HG03135 (cell line): ENCODE measurements at regions not wholly inside any gene's neighbourhood (a gene's known extent, or its start where the extent isn't known, plus 50 kb on each side); places are given as distances from the start of the nearest gene placed in this dataset.

Experiments used
- ATAC-seq: cut with Tn5 transposase; IDR thresholded peaks from one replicate; pipeline ENCODE4 v1.9.1; 2021; ENCODE audit warnings: mild to moderate bottlenecking, moderate library complexity; ENCODE audit not compliant: unreplicated experiment

GRCh38 chr16:55954906-55955305, 79.7 kb upstream of the CES5A start:
- ATAC-seq: no peak

GRCh38 chr16:55949518-55949917, 74.3 kb upstream of the CES5A start:
- no peak for ATAC-seq

GRCh38 chr16:55948230-55948629, 73.1 kb upstream of the CES5A start:
- ATAC-seq: no peak

DNA sequence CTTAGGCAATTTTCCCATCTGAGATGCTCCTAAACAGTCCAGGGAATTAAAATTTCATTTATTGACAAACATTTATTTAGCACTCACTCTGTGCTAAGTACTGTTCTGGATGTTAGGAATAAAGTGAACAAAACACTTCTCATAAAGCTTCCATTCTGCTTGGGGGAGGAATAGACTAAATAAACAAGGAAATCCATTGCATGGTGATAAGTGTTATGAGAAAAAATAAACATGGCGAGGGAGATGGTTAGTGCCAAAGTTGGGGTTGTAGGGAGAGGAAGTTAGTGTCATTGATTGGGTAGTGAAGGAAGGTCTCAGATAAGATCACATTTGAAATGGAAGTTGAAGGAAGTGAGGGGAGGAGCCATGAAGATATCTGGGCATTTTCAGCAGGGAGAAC, 72.2 kb upstream of the CES5A start:
- no peak for ATAC-seq

GRCh38 chr16:55944377-55944802, 69.2 kb upstream of the CES5A start:
- no peak for ATAC-seq

- no peak for ATAC-seq
Measured at GRCh38 chr16:55943267-55943666, 68.1 kb upstream of the CES5A start.

DNA sequence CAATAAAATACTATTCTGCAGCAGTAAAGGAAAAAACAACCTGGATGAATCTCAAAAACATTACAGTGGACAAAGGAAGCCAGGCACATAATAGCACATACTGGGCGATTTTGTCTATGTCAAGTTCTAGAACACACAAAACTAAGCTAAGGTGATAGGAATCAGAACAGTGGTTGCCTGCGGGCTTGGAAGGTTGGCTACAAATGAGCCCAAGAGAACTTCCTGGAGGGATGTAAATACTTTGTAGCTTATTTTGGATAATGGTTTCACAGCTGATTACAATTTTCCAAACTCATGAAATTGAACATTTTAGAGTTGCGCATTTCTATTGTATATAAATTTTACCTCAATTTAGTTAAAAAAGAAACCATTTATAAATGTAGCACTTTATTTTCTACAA, 67.6 kb upstream of the CES5A start:
- no peak for ATAC-seq

DNA sequence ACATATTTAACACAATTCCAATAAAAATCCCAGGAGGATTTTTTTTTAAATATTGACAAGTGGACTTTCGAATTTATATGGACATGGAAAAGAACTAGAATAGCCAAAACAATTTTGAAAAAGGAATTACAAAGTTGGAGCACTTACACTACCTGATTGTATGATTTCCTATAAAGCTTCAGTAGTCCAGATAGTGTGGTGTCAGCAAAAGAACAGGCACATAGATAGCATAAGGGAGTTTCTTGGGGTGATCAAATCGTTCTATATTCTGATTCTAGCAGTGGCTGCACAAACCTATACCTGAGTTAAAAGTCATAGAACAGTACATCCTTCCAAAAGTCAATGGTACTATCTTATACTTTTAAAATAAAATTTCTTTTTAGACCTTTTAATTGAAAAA, 66.4 kb upstream of the CES5A start:
- no peak for ATAC-seq

DNA sequence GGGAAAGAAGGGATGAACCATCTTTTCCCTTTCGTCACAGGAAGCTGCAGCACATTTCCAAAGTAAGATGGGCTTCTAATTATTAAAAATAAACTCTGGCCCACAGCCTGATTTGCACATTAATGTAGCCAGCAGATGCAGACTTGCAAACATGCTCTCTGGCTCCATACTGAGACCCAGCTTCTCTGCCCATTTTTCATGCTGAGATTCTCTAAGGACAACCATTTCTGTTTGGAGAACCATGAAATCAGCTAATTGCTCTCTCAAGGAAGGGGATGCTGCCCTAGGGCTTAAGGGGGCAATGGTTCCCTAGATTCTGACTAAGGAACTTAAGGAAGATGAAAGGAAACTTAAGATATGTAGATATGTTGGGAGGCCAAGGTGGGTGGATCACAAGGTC, 63.0 kb upstream of the CES5A start:
- ATAC-seq: no peak

DNA sequence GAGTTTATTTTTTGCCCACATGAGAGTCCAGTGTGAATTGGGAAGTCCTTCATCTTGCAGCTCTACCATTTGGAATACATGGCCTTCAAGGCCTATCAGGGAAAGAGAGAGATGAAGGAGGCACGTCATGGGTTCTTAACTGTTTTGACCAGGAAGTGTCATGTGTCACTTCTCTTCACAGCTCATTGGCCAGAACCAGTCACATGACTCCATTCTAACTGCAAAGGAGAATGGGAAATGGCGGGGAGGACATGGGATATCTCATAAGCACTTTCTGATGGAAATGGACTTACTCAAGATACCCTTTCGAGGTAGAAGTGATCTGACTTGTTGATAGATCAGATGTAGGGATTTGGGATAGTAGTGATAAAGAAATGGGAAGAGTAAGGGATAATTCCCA, 57.9 kb upstream of the CES5A start:
- ATAC-seq: no peak

DNA sequence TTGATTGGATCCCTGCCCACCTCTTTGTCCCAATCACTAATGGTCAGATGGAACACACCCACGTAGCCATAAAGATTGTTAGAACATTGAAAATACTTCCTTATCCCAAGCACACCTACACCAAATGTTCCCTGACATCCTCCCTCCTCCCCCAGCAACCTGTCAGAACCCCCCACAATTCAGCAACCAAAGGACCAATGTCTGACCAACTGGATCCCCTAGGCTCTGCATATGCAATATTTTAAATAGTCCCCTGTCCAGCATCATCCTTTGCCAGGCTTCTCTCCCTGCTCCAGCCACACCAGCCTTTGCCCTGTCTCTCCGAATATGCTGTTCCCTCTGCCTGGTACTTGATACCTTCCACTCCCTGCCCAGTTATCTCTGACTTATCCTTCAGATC, 54.9 kb upstream of the CES5A start:
- ATAC-seq: no peak

DNA sequence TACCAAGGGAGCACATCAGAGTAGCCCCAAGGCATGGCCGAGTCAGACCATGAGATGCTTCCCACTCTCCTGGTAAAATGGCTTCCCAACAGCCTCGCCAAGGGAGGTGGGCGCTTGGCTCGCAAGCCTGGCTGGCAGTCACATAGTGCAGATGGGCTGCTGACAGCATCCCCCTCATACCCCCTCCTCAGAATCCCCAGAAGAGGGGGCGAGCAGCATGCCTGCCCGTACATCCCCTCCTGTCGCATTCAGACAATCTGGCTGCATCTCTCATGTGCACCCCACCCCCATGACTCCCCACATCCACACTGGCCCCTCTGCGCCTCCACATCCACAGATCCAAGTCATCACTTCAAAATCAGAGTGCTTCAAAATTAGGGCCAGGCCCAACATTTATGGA, 54.0 kb upstream of the CES5A start:
- ATAC-seq: no peak

DNA sequence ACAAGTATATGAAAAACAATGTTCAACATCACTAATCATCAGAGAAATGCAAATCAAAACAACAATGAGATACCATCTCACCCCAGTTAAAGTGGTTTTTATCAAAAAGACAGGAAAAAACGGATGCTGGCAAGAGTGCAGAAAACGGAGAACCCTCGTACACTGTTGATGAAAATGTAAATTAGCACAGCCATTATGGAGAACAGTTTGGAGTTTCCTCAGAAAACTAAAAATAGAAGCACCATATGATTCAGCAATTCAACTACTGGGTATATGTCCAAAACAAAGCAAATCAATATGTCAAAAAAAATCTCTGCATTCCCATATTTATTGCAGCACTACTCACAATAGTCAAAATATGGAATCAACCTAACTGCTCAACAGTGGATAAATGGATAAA, 50.1 kb upstream of the CES5A start:
- no peak for ATAC-seq
